Activated CD4-positive, CD25-positive, alpha-beta regulatory T cell treated with anti-CD3 and anti-CD28 coated beads, Interleukin-2, amount 50 U/mL, for 16 hours (primary cell): ENCODE measurements at regions not wholly inside any gene's neighbourhood (a gene's known extent, or its start where the extent isn't known, plus 50 kb on each side); places are given as distances from the start of the nearest gene placed in this dataset.
"Not testable (repeated sequence)": the region's sequence is repeated elsewhere in the genome, so short reads cannot be mapped to it uniquely, and the experiment has no call there.

Experiments
- DNase-seq: peaks from one replicate; pipeline ENCODE4 v3.0.0-alpha.2; 2020; ENCODE audit warnings: low read depth, low spot score

- no peak for DNase-seq
Observed at GRCh38 chr1:195236991-195237889, 1371.0 kb downstream of the KCNT2 start.

- DNase-seq, result no peak
Observed at GRCh38 chr1:195218428-195219212, 1389.6 kb downstream of the KCNT2 start.

GRCh38 chr1:195202241-195202640 lies 1406.0 kb downstream of the KCNT2 start:
- DNase-seq, result no peak

- DNase-seq, result no peak
Observed at GRCh38 chr1:195200772-195201171, 1407.5 kb downstream of the KCNT2 start.

- no peak for DNase-seq
Observed at GRCh38 chr1:195197116-195197515, 1411.1 kb downstream of the KCNT2 start.

GRCh38 chr1:195195423-195196057 lies 1412.7 kb downstream of the KCNT2 start:
- DNase-seq, result no peak

- DNase-seq, result no peak
Observed at GRCh38 chr1:195193134-195193533, 1415.1 kb downstream of the KCNT2 start.

GRCh38 chr1:195188821-195189220 lies 1419.4 kb downstream of the KCNT2 start:
- no peak for DNase-seq

- DNase-seq, result no peak
Observed at GRCh38 chr1:195186544-195186943, 1421.7 kb downstream of the KCNT2 start.

GRCh38 chr1:195185736-195186135 lies 1422.5 kb downstream of the KCNT2 start:
- no peak for DNase-seq

GRCh38 chr1:195185321-195185720 lies 1422.9 kb downstream of the KCNT2 start:
- no peak for DNase-seq

GRCh38 chr1:195173753-195174152 lies 1434.5 kb downstream of the KCNT2 start:
- no peak for DNase-seq

GRCh38 chr1:195159795-195160194 lies 1448.4 kb downstream of the KCNT2 start:
- not testable (repeated sequence) for DNase-seq

GRCh38 chr1:195158091-195158490 lies 1450.1 kb downstream of the KCNT2 start:
- no peak for DNase-seq

- no peak for DNase-seq
Observed at GRCh38 chr1:195153107-195153506, 1455.1 kb downstream of the KCNT2 start.

- no peak for DNase-seq
Observed at GRCh38 chr1:195150768-195151167, 1457.5 kb downstream of the KCNT2 start.

GRCh38 chr1:195141294-195141693 lies 1466.9 kb downstream of the KCNT2 start:
- no peak for DNase-seq

- DNase-seq, result no peak
Observed at GRCh38 chr1:195130598-195130997, 1477.6 kb downstream of the KCNT2 start.

GRCh38 chr1:195122497-195122896 lies 1485.7 kb downstream of the KCNT2 start:
- DNase-seq, result no peak

GRCh38 chr1:195113471-195113870 lies 1494.8 kb downstream of the KCNT2 start:
- no peak for DNase-seq

- no peak for DNase-seq
Observed at GRCh38 chr1:195105773-195106172, 1502.5 kb downstream of the KCNT2 start.

GRCh38 chr1:195105281-195105680 lies 1503.0 kb downstream of the KCNT2 start:
- DNase-seq, result no peak
